Keratinocyte (primary cell): ENCODE measurements at regions not wholly inside any gene's neighbourhood (a gene's known extent, or its start where the extent isn't known, plus 50 kb on each side); places are given as distances from the start of the nearest gene placed in this dataset.

Source experiments
- DNase-seq: peaks from one replicate; pipeline ENCODE4 v3.0.0-alpha.2; 2011; ENCODE audit warnings: low read depth, missing footprints, low spot score
- FAIRE-seq: peaks from 2 replicates; lab custom pipeline; 2011; peaks lifted over from hg19 to GRCh38; lab: Jason Lieb, UNC
- H2AFZ ChIP-seq: 2 replicates; pipeline ENCODE4 v1.6.0; 2012; ENCODE audit warnings: low read length, control low read depth, inconsistent platforms; ENCODE audit not compliant: control insufficient read depth
- H3K27ac ChIP-seq: 2 replicates; pipeline ENCODE4 v1.5.1; 2011; ENCODE audit warnings: low read length; ENCODE audit not compliant: control insufficient read depth, insufficient read depth
- H3K27me3 ChIP-seq: 3 replicates; pipeline ENCODE4 v1.6.0; 2011; ENCODE audit warnings: low read length; ENCODE audit not compliant: control insufficient read depth, insufficient read depth; ENCODE audit errors: extremely low read depth
- H3K36me3 ChIP-seq, 2 experiments: 2 replicates in 1 of 2; 3 replicates in 1 of 2; pipeline ENCODE4 v1.5.1; 2011; ENCODE audit warnings: low read length in 2 of 2, mild to moderate bottlenecking in 1 of 2; ENCODE audit not compliant: control insufficient read depth in 2 of 2, insufficient read depth in 2 of 2; ENCODE audit errors: extremely low read depth in 1 of 2
- H3K4me1 ChIP-seq: 3 replicates; pipeline ENCODE4 v1.5.1; 2011; ENCODE audit warnings: low read length; ENCODE audit not compliant: control insufficient read depth, insufficient read depth; ENCODE audit errors: extremely low read depth
- H3K4me2 ChIP-seq: 3 replicates; pipeline ENCODE4 v1.6.0; 2011; ENCODE audit warnings: low read depth, low read length; ENCODE audit not compliant: control insufficient read depth, insufficient read depth; ENCODE audit errors: extremely low read depth
- H3K4me3 ChIP-seq, 3 experiments: fragments of 200-600 bp in 1 of 3; sonication (generic) in 1 of 3; 2 replicates in 2 of 3; 3 replicates in 1 of 3; pipeline ENCODE4 v1.5.1; 2011 to 2016; ENCODE audit warnings: low read length in 3 of 3, mild to moderate bottlenecking in 3 of 3, control low read depth in 2 of 3, inconsistent platforms in 1 of 3, low read depth in 1 of 3, mixed read lengths in 1 of 3, mixed run types in 1 of 3, moderate library complexity in 1 of 3; ENCODE audit not compliant: control insufficient read depth in 2 of 3, insufficient read depth in 2 of 3; ENCODE audit errors: extremely low read depth in 1 of 3
- H3K79me2 ChIP-seq: 2 replicates; pipeline ENCODE4 v1.6.0; 2012; ENCODE audit warnings: low read length; ENCODE audit not compliant: control insufficient read depth, insufficient read depth
- H3K9ac ChIP-seq: 3 replicates; pipeline ENCODE4 v1.6.0; 2011; ENCODE audit warnings: low read length; ENCODE audit not compliant: control insufficient read depth, insufficient read depth; ENCODE audit errors: extremely low read depth
- H3K9me1 ChIP-seq: 3 replicates; pipeline ENCODE4 v1.6.0; 2011; ENCODE audit warnings: low read length; ENCODE audit not compliant: control insufficient read depth, insufficient read depth; ENCODE audit errors: extremely low read depth
- H3K9me3 ChIP-seq: 2 replicates; pipeline ENCODE4 v1.5.1; 2012; ENCODE audit warnings: low read depth, low read length; ENCODE audit not compliant: control insufficient read depth
- H4K20me1 ChIP-seq: 3 replicates; pipeline ENCODE4 v1.6.0; 2011; ENCODE audit warnings: low read length; ENCODE audit not compliant: control insufficient read depth, insufficient read depth; ENCODE audit errors: extremely low read depth
- CTCF ChIP-seq, 3 experiments: IDR thresholded peaks in 1 of 3; conservative IDR thresholded peaks in 1 of 3; optimal IDR thresholded peaks in 1 of 3; 2 replicates in 2 of 3; 3 replicates in 1 of 3; pipeline versions ENCODE3 to v1.5.1; 2011; ENCODE audit warnings: low read length in 3 of 3, mild to moderate bottlenecking in 3 of 3, moderate library complexity in 2 of 3, control low read depth in 1 of 3, inconsistent platforms in 1 of 3; ENCODE audit not compliant: insufficient read depth in 2 of 3; ENCODE audit errors: extremely low read depth in 1 of 3
- EZH2 ChIP-seq: IDR thresholded peaks from one replicate; pipeline ENCODE4 v1.6.1; 2012; ENCODE audit warnings: inconsistent platforms, mild to moderate bottlenecking, low read length, moderate library complexity
- dilution Hi-C: fragments of 300-500 bp; cut with MboI; formaldehyde crosslinking; loops from one replicate; pipeline ENCODE4 v1.7.0; 2020; ENCODE audit warnings: low sequenced_read_pairs; ENCODE audit not compliant: extremely low pct_ligation_motif_present

- H3K79me2 ChIP-seq: no peaks in the 10 kb centered on the region
- no peaks in the 10 kb centered on the region for H3K4me1 ChIP-seq
- H2AFZ ChIP-seq: no peak overlapping the region
- H3K4me2 ChIP-seq: no peak overlapping the region
- DNase-seq (no peak), FAIRE-seq (no peak)
- H3K27me3 ChIP-seq: no peaks in the 10 kb centered on the region
- H3K36me3 ChIP-seq: no peaks in the 10 kb centered on the region
- H3K9ac ChIP-seq: no peak overlapping the region
- no peaks in the 10 kb centered on the region for H4K20me1 ChIP-seq
- dilution Hi-C loops: no loop called here
- H3K27ac ChIP-seq: no peak overlapping the region
- no peaks in the 10 kb centered on the region for H3K9me1 ChIP-seq
- no peaks in the 10 kb centered on the region for H3K9me3 ChIP-seq
- H3K4me3 ChIP-seq: no peak overlapping the region
- TF ChIP-seq CTCF (optimal IDR thresholded peaks at IDR 0.05 in 1 of 3, IDR thresholded peaks at IDR 0.05 in 1 of 3, conservative IDR thresholded peaks at IDR 0.05 in 1 of 3; ENCODE audit: extremely low read depth in 1 of 3, insufficient read depth in 2 of 3, low read length in 3 of 3): no peak
- no peak for TF ChIP-seq EZH2
These were observed 294.1 kb upstream of the SMIM30 start for GRCh38 chr7:113412410-113412809.

GRCh38 chr7:113410796-113411195 lies 292.4 kb upstream of the SMIM30 start:
- H3K4me2 ChIP-seq: no peak overlapping the region
- FAIRE-seq (no peak), DNase-seq (no peak)
- no peak overlapping the region for H3K27ac ChIP-seq
- no peaks in the 10 kb centered on the region for H3K79me2 ChIP-seq
- dilution Hi-C loops: no loop called here
- no peaks in the 10 kb centered on the region for H4K20me1 ChIP-seq
- no peaks in the 10 kb centered on the region for H3K27me3 ChIP-seq
- no peaks in the 10 kb centered on the region for H3K4me1 ChIP-seq
- no peak overlapping the region for H3K4me3 ChIP-seq
- no peak overlapping the region for H2AFZ ChIP-seq
- no peaks in the 10 kb centered on the region for H3K9me1 ChIP-seq
- no peaks in the 10 kb centered on the region for H3K36me3 ChIP-seq
- no peak for TF ChIP-seq EZH2
- no peak for TF ChIP-seq CTCF (optimal IDR thresholded peaks at IDR 0.05 in 1 of 3, IDR thresholded peaks at IDR 0.05 in 1 of 3, conservative IDR thresholded peaks at IDR 0.05 in 1 of 3; ENCODE audit: extremely low read depth in 1 of 3, insufficient read depth in 2 of 3, low read length in 3 of 3)
- H3K9ac ChIP-seq: no peak overlapping the region
- no peaks in the 10 kb centered on the region for H3K9me3 ChIP-seq
